Skeletal muscle tissue (tissue), 3 donors: ENCODE measurements at regions not wholly inside any gene's neighbourhood (a gene's known extent, or its start where the extent isn't known, plus 50 kb on each side); places are given as distances from the start of the nearest gene placed in this dataset.
"Not testable (repeated sequence)": the region's sequence is repeated elsewhere in the genome, so short reads cannot be mapped to it uniquely, and the experiment has no call there.

Experiments used
- H3K27ac ChIP-seq: one replicate; pipeline ENCODE4 v1.7.0; 2013; ENCODE audit warnings: mild to moderate bottlenecking, low read depth, low read length, inconsistent platforms
- H3K27me3 ChIP-seq, 3 donors: one replicate each; pipeline ENCODE4 v1.7.0; 2013; ENCODE audit warnings: low read length in 3 of 3; ENCODE audit not compliant: control insufficient read depth in 3 of 3, insufficient read depth in 3 of 3
- H3K36me3 ChIP-seq, 3 donors: one replicate each; pipeline ENCODE4 v1.7.0; 2013; ENCODE audit warnings: low read length in 3 of 3; ENCODE audit not compliant: control insufficient read depth in 3 of 3, insufficient read depth in 3 of 3
- H3K4me1 ChIP-seq, 3 donors: one replicate each; pipeline ENCODE4 v1.7.0; 2013; ENCODE audit warnings: low read length in 3 of 3, mild to moderate bottlenecking in 3 of 3; ENCODE audit not compliant: control insufficient read depth in 3 of 3, insufficient read depth in 3 of 3
- H3K4me3 ChIP-seq, 3 donors: one replicate each; pipeline ENCODE4 v1.7.0; 2013; ENCODE audit warnings: low read length in 3 of 3
- H3K9ac ChIP-seq, 3 donors: one replicate each; pipeline ENCODE4 v1.7.0; 2013; ENCODE audit warnings: low read length in 3 of 3, mild to moderate bottlenecking in 3 of 3, moderate library complexity in 2 of 3, low read depth in 1 of 3
- H3K9me3 ChIP-seq, 3 donors: one replicate each; pipeline ENCODE4 v1.7.0; 2013; ENCODE audit warnings: low read length in 3 of 3; ENCODE audit not compliant: control insufficient read depth in 3 of 3
- donor health status: Osteomylitis.

DNA sequence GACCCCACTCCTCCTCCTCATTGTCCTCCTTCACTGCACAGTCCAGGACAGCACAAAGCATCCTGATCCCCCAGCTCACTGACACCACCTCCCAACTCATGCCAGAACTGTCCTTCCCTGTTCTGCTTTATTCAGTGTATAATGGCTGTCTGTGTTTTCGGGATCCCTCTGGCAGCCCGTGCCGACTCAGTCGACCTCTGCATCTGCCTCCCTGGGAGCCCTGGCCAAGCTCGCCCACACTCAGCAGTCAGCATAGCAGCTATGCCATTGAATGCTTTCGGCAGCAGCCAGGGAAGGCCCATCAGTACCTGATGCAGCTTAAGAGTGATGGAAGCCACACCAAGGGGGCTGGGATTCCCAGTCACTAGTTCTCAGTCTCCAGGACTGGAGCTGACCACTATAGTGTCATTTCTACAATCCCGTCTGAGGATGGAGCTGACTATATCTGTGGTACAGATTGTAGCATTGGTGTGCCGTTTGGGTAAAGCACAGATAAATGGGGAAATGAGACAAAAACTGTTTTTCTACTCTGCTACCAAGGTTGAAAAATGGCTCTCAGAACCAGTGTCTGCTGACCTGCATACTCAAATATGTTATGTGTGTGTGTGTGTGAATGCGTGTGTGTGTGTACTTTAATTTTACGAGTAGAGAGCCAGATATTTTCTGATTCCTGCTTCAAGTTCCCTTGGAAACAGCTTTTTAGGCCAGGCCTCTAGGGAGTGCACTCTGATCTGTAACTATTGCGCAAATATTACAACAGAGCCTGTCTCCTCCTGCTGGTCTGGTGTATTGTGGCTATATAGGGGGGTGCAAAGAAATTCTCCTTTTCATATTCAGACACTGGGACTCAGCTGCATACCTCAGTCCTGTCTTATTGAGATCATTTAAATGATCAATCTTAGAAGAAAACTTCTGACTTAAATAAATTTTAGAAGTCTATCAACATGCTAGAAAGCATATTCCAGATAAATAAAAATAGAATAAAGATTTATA lies 78.8 kb upstream of the TOP3B start:
- no peaks in the 10 kb centered on the region for H3K9me3 ChIP-seq
- peaks cover 3 to 15% (median 12%) of the 10 kb centered on the region in 3 donors for H3K27me3 ChIP-seq
- no peak overlapping the region for H3K4me3 ChIP-seq
- peak overlapping the region in 1 of 3 donors; percentile 16 for H3K9ac ChIP-seq
- H3K4me1 ChIP-seq: peaks cover 5 to 10% (median 9%) of the 10 kb centered on the region in 3 donors
- peak overlapping the region; percentile 73 for H3K27ac ChIP-seq
- H3K36me3 ChIP-seq: no peaks in the 10 kb centered on the region

DNA sequence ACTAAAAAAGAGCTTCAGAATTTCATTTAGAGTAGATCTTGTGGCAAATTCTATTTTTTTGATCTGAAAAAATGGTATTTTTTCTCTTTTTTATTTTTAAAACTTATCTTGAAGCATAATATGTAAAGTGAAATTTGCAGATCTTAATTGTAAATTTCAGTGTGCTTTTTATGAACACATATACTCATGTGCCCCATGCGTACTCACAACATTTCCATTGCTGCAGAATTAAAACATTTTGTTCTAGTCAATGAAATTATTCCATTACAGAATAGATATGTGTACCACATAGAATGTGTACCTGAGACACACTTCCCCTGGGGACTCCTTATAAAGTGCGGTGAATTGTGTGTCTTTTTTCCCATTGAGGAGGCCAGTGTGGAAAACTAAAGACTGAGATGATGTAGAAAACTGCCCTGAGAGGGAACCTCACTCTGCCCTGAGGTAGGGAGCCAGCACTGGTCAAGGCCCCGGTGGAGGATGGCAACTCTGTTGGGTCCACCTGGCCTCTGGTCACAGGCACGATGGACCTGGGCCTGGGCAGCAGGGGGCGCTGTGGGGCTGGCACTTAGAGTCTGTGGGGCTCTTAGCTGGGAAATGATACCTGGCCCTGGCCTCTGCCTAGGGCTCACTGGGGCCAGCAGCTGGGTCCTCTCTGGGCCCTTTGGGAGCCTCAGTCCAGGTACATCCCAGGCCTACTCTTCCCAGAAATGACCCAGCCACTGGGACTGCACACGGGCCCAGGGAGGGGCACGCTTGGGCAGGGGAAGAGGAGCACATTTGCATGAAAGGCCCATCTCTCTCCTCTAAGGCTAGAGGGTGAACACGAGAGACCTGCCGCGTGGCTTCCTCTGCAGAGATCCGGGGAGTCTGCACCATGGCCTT lies 77.9 kb upstream of the TOP3B start:
- H3K27me3 ChIP-seq: peaks cover 3 to 15% (median 12%) of the 10 kb centered on the region in 3 donors
- peak overlapping the region; percentile 73 for H3K27ac ChIP-seq
- H3K9me3 ChIP-seq: no peaks in the 10 kb centered on the region
- H3K36me3 ChIP-seq: no peaks in the 10 kb centered on the region
- H3K4me3 ChIP-seq: no peak overlapping the region
- H3K9ac ChIP-seq: peak overlapping the region in 1 of 3 donors; percentile 16
- peaks cover 5 to 10% (median 9%) of the 10 kb centered on the region in 3 donors for H3K4me1 ChIP-seq

DNA sequence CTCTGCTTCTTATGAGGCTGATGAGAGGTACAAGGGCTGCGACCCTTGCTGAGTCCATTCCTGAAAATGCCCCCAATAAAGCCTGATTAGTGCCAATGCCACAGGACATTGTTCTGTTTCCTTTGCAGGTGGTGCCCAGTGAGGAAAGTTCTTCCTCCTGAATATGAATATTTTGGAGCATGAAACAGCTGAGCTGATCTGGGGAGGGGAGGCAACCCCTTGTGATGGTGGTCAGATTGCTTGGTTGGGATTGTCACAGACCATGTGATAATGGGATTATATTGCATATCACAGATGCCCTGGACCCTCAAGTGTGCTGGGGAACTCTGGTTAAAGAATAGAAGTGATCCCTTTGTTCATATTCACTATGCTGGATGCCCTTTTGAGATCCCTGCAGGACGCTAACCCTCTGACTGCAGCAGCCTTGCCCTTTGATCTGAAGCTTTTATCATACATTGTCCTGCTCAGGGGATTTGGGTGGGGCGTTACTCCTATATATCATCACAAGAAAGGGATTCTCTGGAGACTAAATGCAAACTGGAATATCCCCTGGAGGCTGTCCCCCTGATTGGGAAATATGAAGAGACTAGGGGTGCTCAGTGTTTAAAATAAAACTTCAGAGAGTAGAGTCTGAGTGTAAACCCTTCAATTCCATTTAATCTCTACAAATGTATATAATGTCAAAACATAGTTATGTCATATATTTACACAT lies 76.9 kb upstream of the TOP3B start:
- Histone ChIP-seq H3K4me1 (peaks cover 5 to 10% (median 9%) of the 10 kb centered on the region in 3 donors), H3K27me3 (peaks cover 3 to 15% (median 12%) of the 10 kb centered on the region in 3 donors), H3K4me3 (no peak overlapping the region), H3K36me3 (no peaks in the 10 kb centered on the region), H3K27ac (no peak overlapping the region), H3K9me3 (no peaks in the 10 kb centered on the region), H3K9ac (no peak overlapping the region)

DNA sequence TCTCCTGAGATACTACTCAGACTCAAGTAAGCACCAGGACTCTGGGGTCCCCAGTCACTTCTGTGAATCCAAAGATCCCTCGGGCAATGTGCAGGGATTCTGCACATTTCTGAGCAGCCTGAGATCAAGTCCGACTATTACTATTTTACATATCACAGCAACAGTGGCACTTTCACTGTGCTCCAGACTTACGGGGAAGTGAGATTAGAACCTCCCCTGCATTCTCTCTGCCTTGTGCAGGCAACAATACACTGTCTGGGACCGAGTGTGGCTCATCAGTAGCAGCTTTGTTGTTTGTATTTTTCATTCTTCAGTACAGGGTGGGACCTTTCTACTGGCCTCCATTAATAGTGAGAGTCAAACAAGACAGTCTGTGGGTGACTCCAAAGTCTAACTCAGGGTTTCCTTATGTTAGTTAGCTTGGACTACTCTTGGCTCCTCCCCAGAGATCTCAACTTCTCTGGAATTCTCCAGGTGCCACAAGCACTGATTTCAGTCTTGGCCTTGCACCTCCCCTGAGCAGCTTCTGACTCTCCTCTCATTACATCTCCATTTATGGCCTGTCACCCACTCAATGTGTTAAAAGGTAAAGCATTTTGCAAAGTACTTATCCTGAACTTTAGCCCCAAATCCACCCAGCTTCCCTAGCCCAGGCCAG lies 76.2 kb upstream of the TOP3B start:
- Histone ChIP-seq H3K4me1 (peaks cover 5 to 10% (median 9%) of the 10 kb centered on the region in 3 donors), H3K4me3 (no peak overlapping the region), H3K9me3 (no peaks in the 10 kb centered on the region), H3K9ac (no peak overlapping the region), H3K27me3 (peaks cover 3 to 15% (median 12%) of the 10 kb centered on the region in 3 donors), H3K27ac (no peak overlapping the region), H3K36me3 (no peaks in the 10 kb centered on the region)

DNA sequence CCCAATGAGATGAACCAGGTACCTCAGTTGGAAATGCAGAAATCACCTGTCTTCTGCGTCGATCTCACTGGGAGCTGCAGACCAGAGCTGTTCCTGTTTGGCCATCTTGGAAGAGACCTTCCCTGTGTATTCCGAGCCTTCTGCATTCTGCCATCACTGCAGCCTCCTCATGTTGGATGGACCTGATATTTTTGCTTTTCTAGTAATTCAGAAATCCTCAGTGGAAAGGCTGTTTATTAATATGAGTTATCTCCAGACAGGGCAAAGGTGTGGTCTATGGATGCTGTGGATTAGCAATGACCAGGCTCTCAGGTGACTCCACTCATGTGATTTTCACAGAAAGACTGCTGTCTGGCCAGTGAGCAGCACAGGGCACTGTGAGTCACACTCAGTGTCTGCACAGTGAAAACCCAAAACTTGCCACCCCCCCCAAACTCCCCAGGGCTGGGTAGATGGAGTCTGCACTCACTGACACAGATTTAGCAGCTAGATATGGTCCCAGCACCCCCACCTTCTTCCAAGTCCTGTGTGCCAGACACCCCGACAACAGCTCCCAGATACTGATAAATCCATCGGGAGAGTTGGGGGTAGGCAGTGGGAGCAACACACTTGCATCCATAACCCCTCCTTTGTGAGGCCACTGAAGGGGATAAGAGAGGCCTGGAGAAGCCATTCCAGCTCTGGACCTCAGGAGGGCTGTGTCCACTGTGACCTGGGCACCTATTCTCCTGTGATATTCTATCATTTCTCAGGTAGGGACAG lies 75.2 kb upstream of the TOP3B start:
- peaks cover 3 to 15% (median 12%) of the 10 kb centered on the region in 3 donors for H3K27me3 ChIP-seq
- H3K4me3 ChIP-seq: no peak overlapping the region
- no peaks in the 10 kb centered on the region for H3K36me3 ChIP-seq
- H3K9me3 ChIP-seq: no peaks in the 10 kb centered on the region
- no peak overlapping the region for H3K27ac ChIP-seq
- peaks cover 5 to 10% (median 9%) of the 10 kb centered on the region in 3 donors for H3K4me1 ChIP-seq
- H3K9ac ChIP-seq: no peak overlapping the region

DNA sequence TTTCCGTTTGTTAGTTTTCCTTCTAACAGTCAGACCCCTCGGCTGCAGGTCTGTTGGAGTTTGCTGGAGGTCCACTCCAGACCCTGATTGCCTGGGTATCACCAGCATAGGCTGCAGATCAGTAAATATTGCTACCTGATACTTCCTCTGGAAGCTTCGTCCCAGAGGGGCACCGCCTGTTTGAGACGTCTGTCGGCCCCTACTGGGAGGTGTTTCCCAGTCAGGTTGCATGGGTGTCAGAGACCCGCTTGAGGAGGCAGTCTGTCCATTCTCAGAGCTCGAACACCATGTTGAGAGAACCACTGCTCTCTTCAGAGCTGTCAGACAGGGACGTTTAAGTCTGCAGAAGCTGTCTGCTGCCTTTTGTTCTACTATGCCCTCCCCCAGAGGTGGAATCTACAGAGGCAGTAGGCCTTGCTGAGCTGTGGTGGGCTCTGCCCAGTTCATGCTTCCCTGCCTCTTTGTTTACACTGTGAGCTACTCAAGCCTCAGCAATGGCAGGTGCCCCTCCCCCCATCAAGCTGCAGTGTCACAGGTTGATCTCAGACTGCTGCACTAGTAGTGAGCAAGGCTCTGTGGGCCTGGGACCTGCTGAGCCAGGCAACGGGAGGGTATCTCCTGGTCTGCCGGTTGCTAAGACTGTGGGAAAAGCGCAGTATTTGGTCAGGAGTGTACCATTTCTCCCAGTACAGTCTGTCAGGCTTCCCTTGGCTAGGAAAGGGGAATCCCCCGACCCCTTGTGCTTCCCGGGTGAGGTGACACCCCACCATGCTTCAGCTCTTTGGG lies 74.4 kb upstream of the TOP3B start:
- not testable (repeated sequence) for H3K27ac ChIP-seq, H3K9ac ChIP-seq, H3K4me3 ChIP-seq, H3K36me3 ChIP-seq, H3K9me3 ChIP-seq
- H3K27me3 ChIP-seq: peaks cover 3 to 15% (median 12%) of the 10 kb centered on the region in 3 donors
- peaks cover 5 to 10% (median 9%) of the 10 kb centered on the region in 3 donors for H3K4me1 ChIP-seq

DNA sequence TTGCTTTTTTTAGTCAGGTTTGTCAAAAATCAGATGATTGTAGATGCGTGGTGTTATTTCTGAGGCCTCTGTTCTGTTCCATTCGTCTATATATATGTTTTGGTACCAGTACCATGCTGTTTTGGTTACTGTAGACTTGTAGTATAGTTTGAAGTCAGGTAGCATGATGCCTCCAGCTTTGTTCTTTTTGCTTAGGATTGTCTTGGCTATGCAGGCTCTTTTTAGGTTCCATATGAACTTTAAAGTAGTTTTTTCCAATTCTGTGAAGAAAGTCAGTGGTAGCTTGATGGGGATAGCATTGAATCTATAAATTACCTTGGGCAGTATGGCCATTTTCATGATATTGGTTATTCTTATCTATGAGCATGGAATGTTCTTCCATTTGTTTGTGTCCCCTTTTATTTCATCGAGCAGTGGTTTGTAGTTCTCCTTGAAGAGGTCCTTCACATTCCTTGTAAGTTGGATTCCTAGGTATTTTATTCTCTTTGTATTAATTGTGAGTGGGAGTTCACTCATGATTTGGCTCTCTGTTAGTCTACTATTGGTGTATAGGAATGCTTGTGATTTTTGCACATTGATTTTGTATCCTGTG lies 70.1 kb upstream of the TOP3B start:
- H3K36me3 ChIP-seq, H3K9me3 ChIP-seq, H3K27ac ChIP-seq, H3K4me3 ChIP-seq, H3K27me3 ChIP-seq, H3K9ac ChIP-seq, H3K4me1 ChIP-seq: not testable (repeated sequence)

DNA sequence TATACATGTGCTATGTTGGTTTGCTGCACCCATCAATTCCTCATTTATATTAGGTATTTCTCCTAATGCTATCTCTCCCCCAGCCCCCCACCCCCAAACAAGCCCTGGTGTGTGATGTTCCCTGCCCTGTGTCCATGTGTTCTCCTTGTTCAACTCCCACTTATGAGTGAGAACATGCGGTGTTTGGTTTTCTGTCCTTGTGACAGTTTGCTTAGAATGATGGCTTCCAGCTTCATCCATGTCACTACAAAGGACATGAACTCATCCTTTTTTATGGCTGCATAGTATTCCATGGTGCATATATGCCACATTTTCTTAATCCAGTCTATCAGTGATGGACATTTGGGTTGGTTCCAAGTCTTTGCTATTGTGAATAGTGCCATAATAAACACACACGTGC lies 68.4 kb upstream of the TOP3B start:
- H3K9me3 ChIP-seq: not testable (repeated sequence)

More for the DNA sequence above, 68.4 kb upstream of the TOP3B start:
- not testable (repeated sequence) for H3K27ac ChIP-seq, H3K27me3 ChIP-seq, H3K4me1 ChIP-seq, H3K36me3 ChIP-seq, H3K9ac ChIP-seq, H3K4me3 ChIP-seq
